ES-I3 (cell line): ENCODE measurements at regions not wholly inside any gene's neighbourhood (a gene's known extent, or its start where the extent isn't known, plus 50 kb on each side); places are given as distances from the start of the nearest gene placed in this dataset.
"Not testable (repeated sequence)": the region's sequence is repeated elsewhere in the genome, so short reads cannot be mapped to it uniquely, and the experiment has no call there.

Experiments
- H3K36me3 ChIP-seq: 2 replicates; pipeline ENCODE4 v1.6.1; 2013; ENCODE audit warnings: mild to moderate bottlenecking, low read length, control low read depth, moderate library complexity; ENCODE audit not compliant: insufficient read depth
- H3K4me1 ChIP-seq: 2 replicates; pipeline ENCODE4 v1.6.1; 2013; ENCODE audit warnings: mild to moderate bottlenecking, control low read depth, low read length; ENCODE audit not compliant: insufficient read depth
- H3K9ac ChIP-seq: 2 replicates; pipeline ENCODE4 v1.6.1; 2013; ENCODE audit warnings: low read depth, mild to moderate bottlenecking, low read length, moderate library complexity
- H3K9me3 ChIP-seq: 2 replicates; pipeline ENCODE4 v1.6.1; 2013; ENCODE audit warnings: mild to moderate bottlenecking, low read length, moderate library complexity; ENCODE audit not compliant: control insufficient read depth, insufficient read depth

DNA sequence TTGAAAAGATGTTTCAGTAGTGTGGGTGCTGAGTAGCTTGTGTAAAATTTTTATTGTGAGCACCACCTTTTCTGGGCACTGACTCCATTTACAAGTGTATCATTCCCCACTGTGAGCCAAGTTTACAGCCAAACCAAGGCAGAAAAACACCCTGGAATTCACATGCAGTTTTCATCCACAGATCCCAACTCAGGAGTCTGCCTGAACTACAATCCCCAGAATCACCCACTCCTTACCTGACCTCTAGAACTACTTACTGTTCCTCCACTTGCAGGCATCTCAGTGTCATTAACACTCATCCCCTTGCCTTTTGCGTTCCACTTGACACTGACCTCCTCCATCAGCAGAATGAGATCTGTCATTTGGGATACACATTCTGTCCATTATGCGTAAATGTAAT is 2042.6 kb upstream of the CDH6 start:
- Histone ChIP-seq H3K4me1 (peaks cover 19% of the 10 kb centered on the region; the same call in 1 of the 2 replicates), H3K9ac (no peak overlapping the region), H3K36me3 (no peaks in the 10 kb centered on the region)

GRCh38 chr5:29148581-29148980 is 2044.9 kb upstream of the CDH6 start:
- H3K4me1 ChIP-seq = peaks cover 19% of the 10 kb centered on the region; the same call in 1 of the 2 replicates
- no peaks in the 10 kb centered on the region for H3K9me3 ChIP-seq
- no peaks in the 10 kb centered on the region for H3K36me3 ChIP-seq
- no peak overlapping the region for H3K9ac ChIP-seq

More for the DNA sequence above, 2042.6 kb upstream of the CDH6 start:
- H3K9me3 ChIP-seq = no peaks in the 10 kb centered on the region

- peaks cover 19% of the 10 kb centered on the region; the same call in 1 of the 2 replicates for H3K4me1 ChIP-seq
- H3K9me3 ChIP-seq = no peaks in the 10 kb centered on the region
- H3K36me3 ChIP-seq = no peaks in the 10 kb centered on the region
- H3K9ac ChIP-seq = no peak overlapping the region
Measured at GRCh38 chr5:29148073-29148472, 2045.4 kb upstream of the CDH6 start.

DNA sequence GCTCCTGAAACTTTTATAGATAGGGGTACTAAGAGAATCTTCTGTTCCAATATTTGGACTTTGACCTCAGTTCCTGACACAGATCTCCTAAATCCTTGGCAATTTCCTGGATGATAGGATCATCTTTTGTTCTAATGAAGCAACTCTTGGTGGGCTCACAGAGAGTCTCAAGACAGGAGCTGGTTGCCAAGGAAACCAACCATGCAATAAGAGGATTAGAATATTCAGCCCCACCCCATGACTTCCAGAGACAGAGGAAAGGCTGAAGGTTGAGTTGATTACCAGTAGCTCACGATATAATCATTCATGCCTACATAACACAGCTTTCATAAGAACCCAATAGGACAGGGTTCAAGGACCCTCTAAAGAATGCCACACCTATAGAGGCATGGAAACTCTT is 2050.2 kb upstream of the CDH6 start:
- Histone ChIP-seq H3K9me3 (no peaks in the 10 kb centered on the region), H3K4me1 (no peaks in the 10 kb centered on the region), H3K36me3 (no peaks in the 10 kb centered on the region), H3K9ac (no peak overlapping the region)

DNA sequence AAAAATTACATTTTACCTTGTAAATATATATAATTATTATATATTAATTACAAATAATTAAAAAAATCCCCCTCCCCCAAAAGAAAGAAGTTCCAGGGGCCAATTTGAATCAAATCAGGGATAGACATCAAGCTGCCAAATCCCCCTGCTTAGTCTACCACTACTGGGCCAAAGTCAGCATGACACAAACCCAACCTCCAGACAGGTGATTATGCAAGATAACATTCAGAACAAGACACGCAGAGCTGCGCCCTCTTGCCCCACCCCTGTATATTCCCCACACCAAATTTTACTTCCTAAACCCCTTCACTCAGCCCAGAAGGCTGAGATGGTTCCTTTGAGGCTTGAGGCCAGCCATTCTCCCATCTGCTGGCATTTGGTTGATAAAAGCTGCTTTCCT is 2059.1 kb upstream of the CDH6 start:
- no peaks in the 10 kb centered on the region for H3K36me3 ChIP-seq
- H3K9ac ChIP-seq = no peak overlapping the region
- H3K9me3 ChIP-seq = no peaks in the 10 kb centered on the region; the same call in 1 of the 2 replicates
- H3K4me1 ChIP-seq = no peaks in the 10 kb centered on the region

DNA sequence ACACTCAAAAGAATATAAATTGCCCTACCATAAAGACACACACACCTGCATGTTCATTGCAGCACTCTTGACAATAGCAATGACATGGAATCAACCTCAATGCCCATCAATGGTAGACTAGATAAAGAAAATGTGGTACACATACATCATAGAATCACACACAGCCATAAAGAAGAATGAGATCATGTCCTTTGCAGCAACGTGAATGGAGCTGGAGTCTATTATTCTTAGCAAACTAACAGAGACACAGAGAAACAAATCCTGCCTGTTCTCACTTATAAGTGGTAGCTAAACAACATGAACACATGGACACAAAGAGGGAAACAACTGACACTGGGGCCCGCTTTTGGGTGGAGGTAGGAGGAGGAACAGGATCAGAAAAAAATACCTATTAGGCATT is 2062.2 kb upstream of the CDH6 start:
- Histone ChIP-seq H3K9ac (no peak overlapping the region), H3K4me1 (no peaks in the 10 kb centered on the region), H3K9me3 (no peaks in the 10 kb centered on the region; the same call in 1 of the 2 replicates), H3K36me3 (no peaks in the 10 kb centered on the region)

DNA sequence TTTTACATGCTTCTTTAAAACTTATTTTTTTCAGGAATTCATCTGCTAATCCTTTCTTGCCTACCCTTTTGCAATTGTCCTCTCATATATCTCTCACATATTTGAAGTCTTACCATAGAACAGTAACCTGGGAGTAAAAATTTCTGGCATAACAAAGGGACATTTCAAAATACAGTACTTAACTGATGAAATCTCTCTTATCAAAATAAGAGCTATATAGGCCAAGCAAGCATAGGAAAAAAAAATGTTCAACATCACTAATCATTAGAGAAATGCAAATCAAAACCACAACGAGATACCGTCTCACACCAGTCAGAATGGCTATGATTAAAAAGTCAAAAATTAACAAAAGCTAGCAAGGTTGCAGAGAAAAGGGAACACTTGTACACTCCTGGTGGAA is 2062.7 kb upstream of the CDH6 start:
- Histone ChIP-seq H3K36me3 (no peaks in the 10 kb centered on the region), H3K4me1 (no peaks in the 10 kb centered on the region)

GRCh38 chr5:29127524-29128156 is 2065.8 kb upstream of the CDH6 start:
- not testable (repeated sequence) for H3K9ac ChIP-seq, H3K36me3 ChIP-seq, H3K9me3 ChIP-seq
- H3K4me1 ChIP-seq = peaks cover 14% of the 10 kb centered on the region; the same call in 1 of the 2 replicates

More for the DNA sequence above, 2062.7 kb upstream of the CDH6 start:
- H3K9ac ChIP-seq = no peak overlapping the region
- H3K9me3 ChIP-seq = no peaks in the 10 kb centered on the region; the same call in 1 of the 2 replicates

GRCh38 chr5:29126462-29126861 is 2067.0 kb upstream of the CDH6 start:
- peaks cover 14% of the 10 kb centered on the region; the same call in 1 of the 2 replicates for H3K4me1 ChIP-seq
- H3K36me3 ChIP-seq, H3K9me3 ChIP-seq, H3K9ac ChIP-seq: not testable (repeated sequence)

GRCh38 chr5:29122306-29122705 is 2071.2 kb upstream of the CDH6 start:
- H3K9ac ChIP-seq = no peak overlapping the region
- H3K36me3 ChIP-seq = no peaks in the 10 kb centered on the region
- peaks cover 14% of the 10 kb centered on the region; the same call in 1 of the 2 replicates for H3K4me1 ChIP-seq
- H3K9me3 ChIP-seq = no peaks in the 10 kb centered on the region

DNA sequence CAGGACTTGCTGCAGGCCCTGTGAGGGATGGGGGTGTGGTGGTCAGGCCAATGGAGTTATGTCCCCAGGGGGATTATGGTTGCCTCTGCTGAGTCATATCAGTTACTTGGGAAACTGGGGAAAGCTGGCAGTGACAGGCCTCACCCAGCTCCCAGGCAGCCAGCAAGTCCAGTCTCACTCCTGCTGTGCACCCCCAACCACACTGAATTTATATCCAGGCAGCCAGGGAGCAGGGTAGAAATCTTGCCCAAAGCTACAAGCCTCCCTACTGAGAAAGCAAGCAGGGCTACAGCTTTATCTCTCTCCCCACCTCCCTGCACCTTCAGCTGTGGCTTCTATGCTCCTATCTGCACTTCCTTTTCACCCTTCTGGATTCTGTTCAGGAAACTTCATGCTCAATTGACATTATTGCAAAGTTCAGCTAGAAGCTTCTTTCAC is 2076.0 kb upstream of the CDH9 start:
- Histone ChIP-seq H3K9ac (no peak overlapping the region), H3K4me1 (no peaks in the 10 kb centered on the region), H3K9me3 (no peaks in the 10 kb centered on the region), H3K36me3 (no peaks in the 10 kb centered on the region)

DNA sequence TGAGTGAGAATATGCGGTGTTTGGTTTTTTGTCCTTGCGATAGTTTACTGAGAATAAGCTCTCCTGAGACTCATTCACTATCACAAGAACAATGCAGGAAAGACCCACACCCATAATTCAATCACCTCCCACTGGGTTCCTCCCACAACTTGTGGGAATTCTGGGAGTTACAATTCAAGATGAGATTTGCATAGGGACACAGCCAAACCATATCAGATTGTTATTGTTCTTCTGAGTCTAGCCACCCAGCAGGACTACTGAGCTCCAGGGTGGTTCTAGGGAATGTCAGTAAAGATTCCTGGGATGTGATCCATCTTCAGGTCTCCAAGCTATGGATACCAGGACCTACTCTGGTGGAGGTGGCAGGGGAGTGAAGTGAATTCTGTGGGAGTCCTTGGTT is 2075.1 kb upstream of the CDH9 start:
- Histone ChIP-seq H3K9ac (no peak overlapping the region), H3K9me3 (no peaks in the 10 kb centered on the region), H3K36me3 (no peaks in the 10 kb centered on the region), H3K4me1 (no peaks in the 10 kb centered on the region)

GRCh38 chr5:29099585-29099984 is 2061.2 kb upstream of the CDH9 start:
- Histone ChIP-seq H3K36me3 (no peaks in the 10 kb centered on the region), H3K9ac (no peak overlapping the region), H3K9me3 (no peaks in the 10 kb centered on the region; the same call in 1 of the 2 replicates), H3K4me1 (no peaks in the 10 kb centered on the region)

DNA sequence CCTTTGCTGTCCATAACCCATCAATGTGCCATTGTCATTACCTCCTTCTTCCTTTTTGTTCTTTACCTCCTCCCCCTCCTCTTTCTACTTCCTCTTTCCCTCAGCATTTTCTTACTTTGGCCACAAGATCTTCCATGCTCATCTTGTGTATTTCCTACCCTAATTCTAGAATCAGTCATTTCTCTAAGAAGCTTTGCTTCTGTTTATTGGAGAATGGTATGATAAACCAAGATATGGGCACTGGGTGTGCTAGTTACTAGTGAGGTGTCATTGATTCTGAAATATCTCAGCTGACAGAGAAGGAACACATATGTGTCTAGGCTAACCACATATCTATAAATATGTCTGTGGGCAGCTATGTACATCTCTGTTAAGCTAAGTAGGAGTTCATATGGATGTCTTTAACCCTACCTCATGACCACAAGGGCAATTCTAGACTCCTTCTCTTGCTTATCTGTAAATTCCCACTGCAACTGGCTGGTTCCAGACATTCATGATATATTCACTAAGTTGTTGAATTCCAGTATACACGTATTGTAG is 2051.3 kb upstream of the CDH9 start:
- H3K36me3 ChIP-seq = no peaks in the 10 kb centered on the region
- H3K9ac ChIP-seq = no peak overlapping the region
- H3K4me1 ChIP-seq = no peaks in the 10 kb centered on the region
- no peaks in the 10 kb centered on the region for H3K9me3 ChIP-seq

DNA sequence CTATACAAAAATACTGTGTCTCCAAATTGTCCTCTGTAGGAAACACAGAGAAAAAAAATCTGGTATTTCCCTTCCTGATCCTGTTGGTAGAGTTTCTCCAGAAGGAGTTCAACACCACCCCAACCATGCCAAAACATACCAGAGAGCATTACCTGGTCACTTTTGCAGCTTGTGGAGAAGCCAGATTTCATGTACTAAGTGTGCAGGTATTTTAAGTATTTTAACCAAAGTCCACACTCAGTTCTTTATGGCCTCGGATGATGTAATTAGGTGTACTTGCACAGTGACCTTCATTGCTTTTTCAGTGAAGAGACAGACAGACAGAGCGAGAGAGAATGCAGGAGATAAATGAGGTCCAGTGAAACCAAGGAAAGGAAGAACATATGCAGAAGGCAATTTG is 2046.8 kb upstream of the CDH9 start:
- no peaks in the 10 kb centered on the region for H3K36me3 ChIP-seq
- H3K9ac ChIP-seq = no peak overlapping the region
- no peaks in the 10 kb centered on the region for H3K9me3 ChIP-seq
- no peaks in the 10 kb centered on the region for H3K4me1 ChIP-seq
